H9 (cell line): ENCODE measurements at regions not wholly inside any gene's neighbourhood (a gene's known extent, or its start where the extent isn't known, plus 50 kb on each side); places are given as distances from the start of the nearest gene placed in this dataset.

ENCODE experiments used
- DNase-seq: peaks from one replicate; pipeline ENCODE4 v3.0.0-alpha.2; 2017
- H2AFZ ChIP-seq: one replicate; pipeline ENCODE4 v1.6.1; 2013; ENCODE audit warnings: mild to moderate bottlenecking, low read length, control low read depth, moderate library complexity
- H2AK5ac ChIP-seq: 2 replicates; pipeline ENCODE4 v1.6.1; 2013; ENCODE audit warnings: low read length, control low read depth, mixed read lengths; ENCODE audit not compliant: insufficient read length
- H2BK120ac ChIP-seq: one replicate; pipeline ENCODE4 v1.6.1; 2013; ENCODE audit warnings: low read depth, mild to moderate bottlenecking, low read length, control low read depth, inconsistent platforms; ENCODE audit not compliant: poor library complexity, severe bottlenecking
- H2BK12ac ChIP-seq: 2 replicates; pipeline ENCODE4 v1.6.1; 2013; ENCODE audit warnings: low read length, control low read depth, mixed read lengths, low read depth; ENCODE audit not compliant: insufficient read length
- H2BK15ac ChIP-seq: 2 replicates; pipeline ENCODE4 v1.6.1; 2013; ENCODE audit warnings: low read depth, low read length, control low read depth
- H2BK20ac ChIP-seq: one replicate; pipeline ENCODE4 v1.6.1; 2013; ENCODE audit warnings: low read depth, mild to moderate bottlenecking, low read length, control low read depth, inconsistent platforms; ENCODE audit not compliant: poor library complexity, severe bottlenecking
- H2BK5ac ChIP-seq: 2 replicates; pipeline ENCODE4 v1.6.1; 2013; ENCODE audit warnings: low read length, control low read depth, mixed read lengths; ENCODE audit not compliant: insufficient read length
- H3K14ac ChIP-seq: 2 replicates; pipeline ENCODE4 v1.6.1; 2013; ENCODE audit warnings: low read length, control low read depth; ENCODE audit not compliant: insufficient read depth
- H3K18ac ChIP-seq: 2 replicates; pipeline ENCODE4 v1.6.1; 2013; ENCODE audit warnings: low read depth, mild to moderate bottlenecking, mixed read lengths, low read length, control low read depth; ENCODE audit not compliant: insufficient read length
- H3K23ac ChIP-seq: 2 replicates; pipeline ENCODE4 v1.6.1; 2013; ENCODE audit warnings: low read length, control low read depth, mixed read lengths, low read depth; ENCODE audit not compliant: insufficient read length
- H3K23me2 ChIP-seq: 2 replicates; pipeline ENCODE4 v1.6.1; 2013; ENCODE audit warnings: low read depth, mild to moderate bottlenecking, mixed read lengths, low read length, control low read depth; ENCODE audit not compliant: insufficient read length, poor library complexity, severe bottlenecking
- H3K27ac ChIP-seq: 2 replicates; pipeline ENCODE4 v1.5.1; 2013; ENCODE audit warnings: low read length, control low read depth, mixed read lengths, low read depth; ENCODE audit not compliant: insufficient read length
- H3K27me3 ChIP-seq: 2 replicates; pipeline ENCODE4 v1.6.1; 2013; ENCODE audit warnings: low read length, control low read depth, inconsistent platforms; ENCODE audit not compliant: insufficient read depth
- H3K4ac ChIP-seq: 2 replicates; pipeline ENCODE4 v1.6.1; 2013; ENCODE audit warnings: low read depth, mild to moderate bottlenecking, control low read depth, inconsistent platforms, low read length, moderate library complexity
- H3K4me1 ChIP-seq: 2 replicates; pipeline ENCODE4 v1.6.1; 2013; ENCODE audit warnings: low read length, control low read depth, inconsistent platforms; ENCODE audit not compliant: insufficient read depth
- H3K4me2 ChIP-seq: 2 replicates; pipeline ENCODE4 v1.6.1; 2013; ENCODE audit warnings: low read length, control low read depth, mixed read lengths; ENCODE audit not compliant: insufficient read length, insufficient read depth
- H3K56ac ChIP-seq: 2 replicates; pipeline ENCODE4 v1.6.1; 2013; ENCODE audit warnings: low read depth, mild to moderate bottlenecking, mixed read lengths, low read length, control low read depth; ENCODE audit not compliant: insufficient read length
- H3K79me1 ChIP-seq: 2 replicates; pipeline ENCODE4 v1.6.1; 2013; ENCODE audit warnings: low read depth, mild to moderate bottlenecking, moderate library complexity, low read length, control low read depth, inconsistent platforms; ENCODE audit not compliant: insufficient read depth, poor library complexity, severe bottlenecking
- H3K79me2 ChIP-seq: 2 replicates; pipeline ENCODE4 v1.6.1; 2013; ENCODE audit warnings: low read length, control low read depth, inconsistent platforms; ENCODE audit not compliant: insufficient read depth
- H3K9ac ChIP-seq: 2 replicates; pipeline ENCODE4 v1.6.1; 2013; ENCODE audit warnings: low read length, control low read depth, mixed read lengths; ENCODE audit not compliant: insufficient read length; ENCODE audit errors: extremely low read depth
- H3K9me3 ChIP-seq: one replicate; pipeline ENCODE4 v1.6.1; 2013; ENCODE audit warnings: low read depth, low read length, inconsistent platforms; ENCODE audit not compliant: control insufficient read depth
- H3T11ph ChIP-seq: one replicate; pipeline ENCODE4 v1.6.1; 2013; ENCODE audit warnings: mild to moderate bottlenecking, low read length, control low read depth, inconsistent platforms
- H4K20me1 ChIP-seq: one replicate; pipeline ENCODE4 v1.6.1; 2013; ENCODE audit not compliant: control insufficient read depth, insufficient read length, insufficient read depth
- H4K5ac ChIP-seq: 2 replicates; pipeline ENCODE4 v1.6.1; 2013; ENCODE audit warnings: low read depth, mild to moderate bottlenecking, mixed read lengths, low read length, control low read depth; ENCODE audit not compliant: insufficient read length
- H4K8ac ChIP-seq: replicated peaks from 2 replicates; pipeline ENCODE4 v1.6.1; 2013; ENCODE audit warnings: low read length, control low read depth, mixed read lengths, low read depth; ENCODE audit not compliant: insufficient read length
- H4K91ac ChIP-seq: 2 replicates; pipeline ENCODE4 v1.6.1; 2013; ENCODE audit warnings: low read depth, mild to moderate bottlenecking, moderate library complexity, mixed read lengths, low read length, control low read depth; ENCODE audit not compliant: insufficient read length
- H3K27ac Mint-ChIP-seq, 3 experiments: 2 replicates in 2 of 3; 3 replicates in 1 of 3; pipeline ENCODE4 v1.8.0; 2020 to 2021; ENCODE audit warnings: mixed read lengths in 3 of 3, mild to moderate bottlenecking in 1 of 3, moderate library complexity in 1 of 3
- H3K27me3 Mint-ChIP-seq: 2 replicates; pipeline ENCODE4 v1.8.0; 2021; ENCODE audit warnings: low read depth, mild to moderate bottlenecking, moderate library complexity, mixed read lengths
- H3K36me3 Mint-ChIP-seq, 3 experiments: 2 replicates in 2 of 3; 3 replicates in 1 of 3; pipeline ENCODE4 v1.8.0; 2020 to 2021; ENCODE audit warnings: low read depth in 3 of 3, mixed read lengths in 3 of 3; ENCODE audit not compliant: insufficient read depth in 1 of 3
- H3K4me1 Mint-ChIP-seq, 2 experiments: 2 replicates each; pipeline ENCODE4 v1.8.0; 2020; ENCODE audit warnings: mixed read lengths in 2 of 2
- H3K4me3 Mint-ChIP-seq, 2 experiments: 2 replicates in 1 of 2; 3 replicates in 1 of 2; pipeline ENCODE4 v1.8.0; 2020 to 2021; ENCODE audit warnings: mild to moderate bottlenecking in 2 of 2, mixed read lengths in 2 of 2, moderate library complexity in 1 of 2
- H3K9me3 Mint-ChIP-seq, 2 experiments: 2 replicates in 1 of 2; 3 replicates in 1 of 2; pipeline ENCODE4 v1.8.0; 2020; ENCODE audit warnings: mild to moderate bottlenecking in 2 of 2, mixed read lengths in 2 of 2, moderate library complexity in 1 of 2
- CTCF ChIP-seq: fragments of 200-600 bp; sonication (generic); conservative IDR thresholded peaks from 3 replicates; pipeline ENCODE4 v1.8.0; 2021; ENCODE audit warnings: antibody characterized with exemption, mild to moderate bottlenecking
- WGBS: extraction: QIAGEN DNeasy Blood & Tissue Kit; methylation state at CpG from one replicate; pipeline ENCODE4 v1.1.7; 2013; ENCODE audit warnings: missing lambda C conversion rate, low lambda C conversion rate, mixed read lengths; ENCODE audit not compliant: insufficient read length; ENCODE audit errors: extremely low coverage; 5-methylcytosine and 5-hydroxymethylcytosine counted together

- Mint-ChIP-seq H3K27me3 (no peaks in the 10 kb centered on the region), H3K36me3 (peaks cover 0 to 4% (median 0%) of the 10 kb centered on the region in 3 experiments; a peak in 1 of 7 replicates), H3K4me3 (no peak overlapping the region), H3K4me1 (no peaks in the 10 kb centered on the region), H3K27ac (no peak overlapping the region), H3K9me3 (peaks cover 3 to 4% of the 10 kb centered on the region in 2 experiments; a peak in 4 of 5 replicates)
- H2AFZ ChIP-seq, result no peak overlapping the region
- H2BK15ac ChIP-seq, result no peak overlapping the region
- H3K27me3 ChIP-seq, result no peaks in the 10 kb centered on the region
- H4K8ac ChIP-seq, result no peak overlapping the region
- no peak overlapping the region for H3K23ac ChIP-seq
- H2BK20ac ChIP-seq, result no peak overlapping the region
- no peak overlapping the region for H3K4ac ChIP-seq
- H3K18ac ChIP-seq, result no peak overlapping the region
- H3K9me3 ChIP-seq, result no peaks in the 10 kb centered on the region
- no peaks in the 10 kb centered on the region for H3K4me1 ChIP-seq
- no peak overlapping the region for H3K27ac ChIP-seq
- H3K23me2 ChIP-seq, result no peaks in the 10 kb centered on the region
- no peaks in the 10 kb centered on the region for H3K79me1 ChIP-seq
- no peak overlapping the region for H3T11ph ChIP-seq
- no peak overlapping the region for H4K91ac ChIP-seq
- no peak for TF ChIP-seq CTCF
- WGBS, result no CpG with 5 or more reads among the region's 4 CpGs
- no peak overlapping the region for H4K5ac ChIP-seq
- H3K79me2 ChIP-seq, result no peaks in the 10 kb centered on the region
- H2BK5ac ChIP-seq, result no peak overlapping the region
- H3K4me2 ChIP-seq, result no peak overlapping the region
- no peak overlapping the region for H3K9ac ChIP-seq
- H2BK120ac ChIP-seq, result no peak overlapping the region
- H4K20me1 ChIP-seq, result no peaks in the 10 kb centered on the region
- no peak overlapping the region for H2BK12ac ChIP-seq
- H3K14ac ChIP-seq, result no peak overlapping the region
- no peak for DNase-seq
- no peak overlapping the region for H2AK5ac ChIP-seq
- H3K56ac ChIP-seq, result no peak overlapping the region
Measured at GRCh38 chr13:97723655-97724054, 229.8 kb upstream of the IPO5 start.
